ENCODE measurements at regions not wholly inside any gene's neighbourhood (a gene's known extent, or its start where the extent isn't known, plus 50 kb on each side); places are given as distances from the start of the nearest gene placed in this dataset.

GRCh38 chr11:131178596-131178995 lies 191.8 kb upstream of the NTM start:
- ATAC-seq: no peak
- H3K4me1 ChIP-seq (replicated peaks in 1 of 2; ENCODE audit: control insufficient read depth in 2 of 2, insufficient read depth in 2 of 2, low read length in 2 of 2): no peaks in the 10 kb centered on the region
- H3K36me3 ChIP-seq (ENCODE audit: control insufficient read depth, insufficient read depth, low read length): no peaks in the 10 kb centered on the region
- FAIRE-seq: no peak
- 0% methylated on average over 3 of the region's 3 CpGs for WGBS (ENCODE audit: insufficient coverage, low coverage, missing lambda C conversion rate)
- H3K27ac ChIP-seq (ENCODE audit: extremely low read depth, low read depth, low read length): no peak overlapping the region
- ChIA-PET CTCF (ENCODE audit: low intra/inter-chr PET ratio) (no interaction called here), POLR2A (interaction anchor here (0.7 kb wide), 1 partner anchor 25 kb away, joined by 3 read pairs; no protein-coding TSS in a partner anchor)
- no peak overlapping the region for H3K4me2 ChIP-seq (ENCODE audit: insufficient read depth, low read length)
- no TSS peak for BruUV-seq (replicated peaks)
- H3K79me2 ChIP-seq (ENCODE audit: control insufficient read depth, insufficient read depth, low read length): no peaks in the 10 kb centered on the region
- intact Hi-C loops (cut with micrococcal nuclease): no loop called here
- H2AFZ ChIP-seq (ENCODE audit: low read depth, low read length): no peak overlapping the region
- H3K4me3 ChIP-seq: no peak overlapping the region
- H4K20me1 ChIP-seq (replicated peaks; ENCODE audit: control insufficient read depth, insufficient read depth, low read length): no peaks in the 10 kb centered on the region
- H3K9me3 ChIP-seq (replicated peaks; ENCODE audit: control insufficient read depth, insufficient read depth, low read depth, low read length): no peaks in the 10 kb centered on the region
- no peaks in the 10 kb centered on the region for H3K9me1 ChIP-seq (ENCODE audit: control insufficient read depth, insufficient read depth, low read length)
- no peak overlapping the region for H3K9ac ChIP-seq (ENCODE audit: insufficient read depth in 1 of 2, low read depth in 2 of 2, low read length in 2 of 2)
- no peaks in the 10 kb centered on the region; a peak in 1 of 5 replicates for H3K27me3 ChIP-seq (ENCODE audit: control insufficient read depth in 2 of 2, insufficient read depth in 2 of 2, low read length in 2 of 2)
- no peak for DNase-seq (ENCODE audit: extremely low read depth in 1 of 4, low spot score in 3 of 4)
- in situ Hi-C loops (cut with MboI): no loop called here
- no peak for TF ChIP-seq CBX5 (IDR thresholded peaks at IDR 0.05; ENCODE audit: borderline replicate concordance, low read depth)
- no peak for TF ChIP-seq ZHX1 (conservative IDR thresholded peaks at IDR 0.05; ENCODE audit: low read length)
- TF ChIP-seq ZNF436 (CRISPR knock-in tag; IDR thresholded peaks at IDR 0.05): no peak
- TF ChIP-seq CTBP1 (IDR thresholded peaks at IDR 0.05; ENCODE audit: borderline replicate concordance): no peak
- TF ChIP-seq CXXC5 (CRISPR knock-in tag; IDR thresholded peaks at IDR 0.05): no peak
- TF ChIP-seq, protein P1, sequence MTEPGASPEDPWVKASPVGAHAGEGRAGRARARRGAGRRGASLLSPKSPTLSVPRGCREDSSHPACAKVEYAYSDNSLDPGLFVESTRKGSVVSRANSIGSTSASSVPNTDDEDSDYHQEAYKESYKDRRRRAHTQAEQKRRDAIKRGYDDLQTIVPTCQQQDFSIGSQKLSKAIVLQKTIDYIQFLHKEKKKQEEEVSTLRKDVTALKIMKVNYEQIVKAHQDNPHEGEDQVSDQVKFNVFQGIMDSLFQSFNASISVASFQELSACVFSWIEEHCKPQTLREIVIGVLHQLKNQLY (CRISPR knock-in tag; conservative IDR thresholded peaks at IDR 0.05): no peak
- TF ChIP-seq IRF2 (CRISPR knock-in tag; IDR thresholded peaks at IDR 0.05): no peak
- no peak for TF ChIP-seq MYC (IDR thresholded peaks at IDR 0.05; ENCODE audit: low read depth, low read length)
- TF ChIP-seq MYC (CRISPR knock-in tag; IDR thresholded peaks at IDR 0.05; ENCODE audit: borderline replicate concordance, low read depth): no peak
- no peak for TF ChIP-seq PHB2 (IDR thresholded peaks at IDR 0.05; ENCODE audit: low read depth)
- TF ChIP-seq GMEB1 (CRISPR knock-in tag; IDR thresholded peaks at IDR 0.05): no peak
- TF ChIP-seq ZNF232 (CRISPR knock-in tag; IDR thresholded peaks at IDR 0.05): no peak
- no peak for TF ChIP-seq ZNF780A (CRISPR knock-in tag; IDR thresholded peaks at IDR 0.05)
- TF ChIP-seq ESRRB (CRISPR knock-in tag; IDR thresholded peaks at IDR 0.05; ENCODE audit: borderline replicate concordance): no peak
- no peak for TF ChIP-seq L3MBTL2 (IDR thresholded peaks at IDR 0.05)
- TF ChIP-seq, protein P2, sequence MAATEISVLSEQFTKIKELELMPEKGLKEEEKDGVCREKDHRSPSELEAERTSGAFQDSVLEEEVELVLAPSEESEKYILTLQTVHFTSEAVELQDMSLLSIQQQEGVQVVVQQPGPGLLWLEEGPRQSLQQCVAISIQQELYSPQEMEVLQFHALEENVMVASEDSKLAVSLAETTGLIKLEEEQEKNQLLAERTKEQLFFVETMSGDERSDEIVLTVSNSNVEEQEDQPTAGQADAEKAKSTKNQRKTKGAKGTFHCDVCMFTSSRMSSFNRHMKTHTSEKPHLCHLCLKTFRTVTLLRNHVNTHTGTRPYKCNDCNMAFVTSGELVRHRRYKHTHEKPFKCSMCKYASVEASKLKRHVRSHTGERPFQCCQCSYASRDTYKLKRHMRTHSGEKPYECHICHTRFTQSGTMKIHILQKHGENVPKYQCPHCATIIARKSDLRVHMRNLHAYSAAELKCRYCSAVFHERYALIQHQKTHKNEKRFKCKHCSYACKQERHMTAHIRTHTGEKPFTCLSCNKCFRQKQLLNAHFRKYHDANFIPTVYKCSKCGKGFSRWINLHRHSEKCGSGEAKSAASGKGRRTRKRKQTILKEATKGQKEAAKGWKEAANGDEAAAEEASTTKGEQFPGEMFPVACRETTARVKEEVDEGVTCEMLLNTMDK (IDR thresholded peaks at IDR 0.05; ENCODE audit: borderline replicate concordance, insufficient read depth, low read depth, low read length, poor library complexity, severe bottlenecking): no peak
- TF ChIP-seq ZFPM2 (CRISPR knock-in tag; IDR thresholded peaks at IDR 0.05): no peak

Data from K562 (cell line).